ENCODE measurements at regions not wholly inside any gene's neighbourhood (a gene's known extent, or its start where the extent isn't known, plus 50 kb on each side); places are given as distances from the start of the nearest gene placed in this dataset.

DNA sequence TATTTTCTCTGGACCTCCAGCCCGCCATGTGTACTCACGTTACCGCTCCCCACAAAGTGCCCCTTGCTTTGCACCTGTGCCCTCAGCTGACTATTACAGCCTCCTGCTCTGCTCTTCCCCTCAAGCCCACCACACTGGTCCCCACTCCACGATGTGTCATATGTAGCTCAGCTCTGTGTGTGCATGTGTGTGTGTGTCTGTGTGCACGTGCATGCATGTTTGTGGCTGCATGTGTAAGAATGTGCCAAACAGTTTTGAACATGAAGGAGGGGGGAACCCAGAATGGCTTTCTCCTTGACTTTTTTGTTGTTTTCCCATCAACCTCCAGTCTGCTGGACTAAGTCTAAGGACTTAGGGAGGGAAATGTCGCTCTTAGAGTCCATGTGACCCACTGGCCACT, 54.8 kb upstream of the BTRC start:
- DNase-seq, result no peak

- peak; percentile 65 for DNase-seq
Measured at GRCh38 chr10:101301111-101301731, 52.7 kb upstream of the BTRC start.

GRCh38 chr10:101303087-101303703, 50.8 kb upstream of the BTRC start:
- DNase-seq, result no peak

Measured in suppressor macrophage treated with lipopolysaccharide for 4 hours (primary cell).